HG03103 (cell line): ENCODE measurements at regions not wholly inside any gene's neighbourhood (a gene's known extent, or its start where the extent isn't known, plus 50 kb on each side); places are given as distances from the start of the nearest gene placed in this dataset.

Source experiments
- ATAC-seq: cut with Tn5 transposase; IDR thresholded peaks from one replicate; pipeline ENCODE4 v1.9.1; 2021; ENCODE audit warnings: low read depth; ENCODE audit not compliant: unreplicated experiment

GRCh38 chr11:106212081-106212480 lies 134.6 kb downstream of the AASDHPPT start:
- ATAC-seq = no peak

GRCh38 chr11:106216281-106216680 lies 138.8 kb downstream of the AASDHPPT start:
- no peak for ATAC-seq

DNA sequence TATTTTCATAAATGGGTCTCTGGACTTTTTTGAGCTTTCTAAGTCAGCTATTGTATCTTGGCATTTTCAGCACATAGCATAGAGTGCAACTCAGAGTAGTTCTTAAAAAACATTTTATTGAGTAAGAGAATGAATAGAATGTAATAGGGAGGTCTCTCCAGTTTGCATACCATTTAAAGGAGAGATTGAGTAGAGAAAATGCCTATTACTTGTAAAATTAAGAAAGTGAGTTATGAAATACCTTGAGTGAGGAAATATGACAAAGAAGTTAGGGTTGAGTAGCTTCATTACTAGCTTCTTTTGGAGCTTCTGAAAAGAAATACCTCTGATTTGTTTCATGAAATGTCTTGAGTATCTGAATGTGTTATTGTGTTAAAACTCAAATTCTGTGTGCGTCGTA lies 140.0 kb downstream of the AASDHPPT start:
- no peak for ATAC-seq

DNA sequence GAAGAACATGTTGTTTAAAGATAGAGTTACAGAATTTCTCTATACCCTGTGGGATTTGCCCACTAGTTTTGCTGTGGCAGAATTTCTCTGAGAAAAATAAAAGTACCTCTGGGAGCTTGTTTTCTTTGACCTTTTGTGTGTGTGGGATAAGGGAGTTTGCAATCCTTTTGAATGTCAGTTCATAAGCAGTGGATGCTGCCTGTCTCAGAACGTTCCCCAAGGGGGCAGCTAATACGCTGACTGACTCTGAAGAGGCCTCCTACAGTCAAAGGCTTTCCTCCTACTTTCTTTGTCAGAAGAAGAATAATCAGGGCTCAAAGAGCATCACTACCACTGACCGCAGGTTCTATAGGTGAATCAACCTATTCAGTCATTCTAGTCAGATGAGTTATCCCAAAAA lies 140.6 kb downstream of the AASDHPPT start:
- no peak for ATAC-seq

GRCh38 chr11:106222626-106223025 lies 145.2 kb downstream of the AASDHPPT start:
- ATAC-seq = no peak

DNA sequence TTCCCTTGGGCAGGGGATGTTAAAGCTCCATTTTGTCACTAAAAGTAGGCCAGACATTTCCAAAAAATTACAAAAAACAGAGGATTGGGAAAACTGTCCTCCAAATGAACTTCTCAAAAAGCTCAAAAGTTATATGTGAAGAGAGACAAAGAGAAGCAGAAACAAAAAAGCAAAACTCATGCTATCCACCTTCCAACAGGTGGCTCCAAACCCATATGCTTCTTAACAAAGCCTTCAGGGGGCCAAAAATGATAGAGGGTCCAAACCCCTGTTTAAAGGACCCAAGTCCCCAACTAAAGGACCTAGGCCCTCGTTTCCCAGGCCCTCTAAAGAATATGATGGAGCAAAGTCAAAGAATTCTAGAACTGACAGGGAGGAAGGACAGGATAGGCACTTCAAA lies 146.7 kb downstream of the AASDHPPT start:
- ATAC-seq = no peak

DNA sequence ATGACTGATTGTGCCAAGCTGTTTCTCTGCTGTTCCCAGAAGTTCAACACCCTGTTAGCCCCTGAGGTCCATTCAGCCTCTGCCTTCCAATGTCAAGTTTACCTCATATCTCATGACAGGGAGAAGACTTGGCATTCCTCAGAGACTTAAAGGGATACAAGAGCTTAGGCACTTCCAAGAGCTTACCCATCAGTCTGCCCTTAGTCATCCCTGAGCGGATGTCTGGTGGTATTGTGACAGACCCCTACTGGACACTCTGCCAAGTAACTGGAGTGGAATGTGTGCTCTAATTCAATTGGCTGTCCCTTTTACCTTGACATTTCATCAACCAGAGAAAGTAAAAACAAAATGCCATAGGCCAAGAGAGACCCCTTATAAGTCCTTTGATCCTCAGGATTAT lies 151.5 kb downstream of the AASDHPPT start:
- no peak for ATAC-seq

- ATAC-seq = no peak
Observed at GRCh38 chr11:106231591-106231990, 154.1 kb downstream of the AASDHPPT start.

GRCh38 chr11:106233191-106233590 lies 155.7 kb downstream of the AASDHPPT start:
- no peak for ATAC-seq

DNA sequence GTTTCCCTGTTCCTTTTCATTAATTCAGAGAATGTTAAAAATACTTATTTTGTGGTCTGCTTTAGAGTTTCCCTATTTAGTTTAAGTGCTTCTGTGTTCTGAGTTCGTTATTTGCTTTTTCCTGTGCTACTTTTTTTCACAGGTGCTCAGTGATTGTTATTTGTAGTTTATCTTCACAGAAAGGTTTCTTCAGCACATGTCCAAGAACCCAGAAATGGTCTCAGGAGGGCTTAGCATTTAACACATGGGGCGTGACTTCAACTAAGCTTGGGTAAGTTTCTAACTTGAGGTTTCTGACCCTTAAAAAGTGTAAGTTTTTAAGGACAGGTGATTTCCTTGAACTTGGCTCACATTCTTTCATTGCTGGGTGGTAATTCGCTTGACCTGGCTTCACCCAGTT lies 157.3 kb downstream of the AASDHPPT start:
- ATAC-seq = no peak

DNA sequence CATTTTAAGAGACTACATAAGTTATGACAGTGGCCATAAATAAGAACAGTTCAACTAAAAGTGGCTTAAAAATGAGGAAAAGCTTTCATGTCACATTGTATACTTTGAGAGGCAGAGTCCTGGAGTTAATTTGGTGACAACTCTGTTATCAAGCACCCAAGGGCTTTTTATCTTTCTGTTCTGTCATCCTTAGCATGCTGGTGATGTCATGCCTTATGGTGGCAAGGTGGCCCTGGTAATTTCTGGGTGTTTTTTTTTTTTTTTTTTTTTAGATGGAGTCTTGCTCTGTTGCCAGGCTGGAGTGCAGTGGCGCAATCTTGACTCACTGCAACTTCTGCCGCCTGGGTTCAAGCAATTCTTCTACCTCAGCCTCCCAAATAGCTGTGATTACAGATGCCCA lies 158.8 kb downstream of the AASDHPPT start:
- ATAC-seq = no peak

DNA sequence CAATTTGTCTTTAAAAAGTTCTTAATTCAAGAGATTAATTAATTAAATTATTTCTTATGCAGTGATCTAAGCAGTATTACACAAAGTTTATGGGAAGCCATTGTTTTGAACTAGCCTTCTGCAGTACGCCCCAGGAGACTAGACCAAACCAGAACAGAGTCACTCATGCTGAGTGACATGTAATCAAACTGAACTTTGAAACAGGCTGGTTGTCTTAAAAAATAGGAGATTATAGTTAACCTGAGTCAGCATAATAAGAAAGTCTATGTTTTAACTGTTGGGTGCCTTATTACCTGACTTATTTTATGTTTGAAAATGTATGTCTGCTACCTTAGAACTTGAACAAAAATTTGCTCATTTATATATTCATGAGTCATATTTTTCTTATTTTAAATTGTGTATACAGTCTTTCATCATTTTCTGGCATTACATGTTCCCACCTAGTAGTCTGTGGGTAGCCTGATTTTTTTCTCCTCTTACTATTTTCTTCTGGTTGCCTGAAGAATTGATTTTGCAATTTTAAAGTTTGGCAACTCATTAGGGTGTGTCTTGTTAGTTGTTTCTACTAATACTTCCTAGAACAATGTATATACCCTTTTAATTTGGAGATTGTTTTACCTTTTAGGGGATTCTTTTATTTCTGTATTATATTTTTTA lies 161.4 kb downstream of the AASDHPPT start:
- ATAC-seq = no peak

GRCh38 chr11:106241601-106242257 lies 164.3 kb downstream of the AASDHPPT start:
- no peak for ATAC-seq

DNA sequence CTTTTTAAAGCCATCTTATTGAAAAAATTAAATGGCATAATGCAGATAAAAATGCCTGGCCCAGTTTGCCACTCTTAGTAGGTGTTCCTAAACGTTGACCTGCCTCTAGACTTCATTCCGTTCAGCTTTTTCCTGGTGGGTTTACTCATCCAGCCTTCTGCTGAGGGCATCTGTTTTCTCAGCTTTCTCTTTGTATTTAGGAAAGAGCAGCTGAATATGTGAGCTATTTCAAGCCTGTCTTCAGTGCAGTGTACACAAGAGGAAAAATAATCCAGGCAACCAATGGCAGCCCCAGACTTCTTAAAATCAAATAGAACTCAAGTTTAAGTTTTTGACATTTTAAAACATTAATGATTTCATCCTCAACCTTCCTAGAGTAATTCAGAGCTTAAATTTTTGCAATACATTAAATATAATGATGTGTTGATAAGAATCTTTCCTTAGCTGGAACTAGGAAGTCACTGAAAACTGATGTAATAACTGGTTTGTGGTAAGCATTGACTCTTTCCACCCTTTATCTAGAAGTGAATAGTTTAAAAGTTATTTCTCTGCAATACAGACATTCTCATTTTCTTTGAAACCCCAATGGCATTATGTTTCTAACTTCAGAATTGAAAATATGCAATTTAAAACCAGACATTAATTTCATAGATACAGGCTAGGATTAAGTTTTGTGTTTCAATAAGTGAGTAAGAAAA lies 165.4 kb downstream of the AASDHPPT start:
- no peak for ATAC-seq

DNA sequence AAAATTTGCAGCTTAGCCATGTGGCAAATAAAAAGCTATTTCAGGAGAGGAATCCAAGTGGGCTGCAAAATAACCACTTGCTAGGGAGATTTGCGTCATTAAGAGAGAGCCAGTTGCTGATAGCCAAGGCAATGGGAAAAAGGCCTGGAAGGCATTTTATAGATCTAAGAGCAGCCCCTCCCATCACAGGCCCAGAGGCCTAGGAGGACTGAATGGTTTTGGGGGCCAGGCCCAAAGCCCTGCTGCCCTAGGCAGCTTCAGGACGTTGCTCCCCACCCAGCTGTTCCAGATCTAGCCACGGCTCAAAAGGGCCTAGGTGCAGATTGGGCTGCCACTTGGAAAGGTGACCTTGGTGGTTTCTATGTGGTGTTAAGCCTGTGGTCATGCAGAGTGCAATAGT lies 169.0 kb downstream of the AASDHPPT start:
- no peak for ATAC-seq

GRCh38 chr11:106249617-106250239 lies 172.3 kb downstream of the AASDHPPT start:
- no peak for ATAC-seq

- no peak for ATAC-seq
Observed at GRCh38 chr11:106262852-106263251, 185.4 kb downstream of the AASDHPPT start.

DNA sequence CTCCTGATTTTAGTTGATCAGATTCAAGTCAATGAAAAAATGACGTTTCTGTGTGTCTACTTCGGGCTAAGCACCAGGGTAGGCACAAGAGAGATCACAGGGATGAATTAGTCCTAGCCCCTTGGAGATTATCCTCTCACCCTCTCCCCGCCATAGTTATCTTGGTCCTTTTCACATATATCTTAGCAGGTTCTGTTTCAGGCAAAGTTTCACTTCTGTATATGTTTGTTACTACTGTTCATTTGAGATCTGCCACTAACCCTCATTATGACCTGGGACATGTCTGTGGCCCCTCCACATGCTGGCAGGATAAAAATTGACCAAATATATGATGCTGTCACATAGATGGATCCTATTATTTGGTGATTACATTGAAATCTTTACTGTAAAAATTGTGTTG lies 186.1 kb downstream of the AASDHPPT start:
- no peak for ATAC-seq

DNA sequence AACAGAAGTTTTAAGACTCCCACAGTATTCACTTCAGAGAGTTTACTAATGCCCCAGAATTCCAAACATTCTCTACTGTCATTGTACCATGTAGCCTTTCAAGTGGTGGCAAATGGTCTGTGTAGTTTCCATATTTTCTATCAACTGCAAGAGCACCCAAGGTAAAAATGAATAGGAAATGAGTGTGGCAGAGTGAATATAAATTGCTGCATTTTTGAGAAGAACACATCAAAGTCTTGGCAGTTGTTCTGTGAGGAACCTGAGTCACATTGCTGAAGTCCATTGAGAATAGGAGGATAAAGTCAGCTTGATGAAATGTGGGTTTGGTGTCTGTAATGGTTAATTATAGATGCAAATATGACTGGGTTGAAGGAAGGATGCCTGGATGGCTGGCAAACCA lies 193.6 kb downstream of the AASDHPPT start:
- no peak for ATAC-seq

GRCh38 chr11:106271686-106272085 lies 194.2 kb downstream of the AASDHPPT start:
- ATAC-seq = no peak

DNA sequence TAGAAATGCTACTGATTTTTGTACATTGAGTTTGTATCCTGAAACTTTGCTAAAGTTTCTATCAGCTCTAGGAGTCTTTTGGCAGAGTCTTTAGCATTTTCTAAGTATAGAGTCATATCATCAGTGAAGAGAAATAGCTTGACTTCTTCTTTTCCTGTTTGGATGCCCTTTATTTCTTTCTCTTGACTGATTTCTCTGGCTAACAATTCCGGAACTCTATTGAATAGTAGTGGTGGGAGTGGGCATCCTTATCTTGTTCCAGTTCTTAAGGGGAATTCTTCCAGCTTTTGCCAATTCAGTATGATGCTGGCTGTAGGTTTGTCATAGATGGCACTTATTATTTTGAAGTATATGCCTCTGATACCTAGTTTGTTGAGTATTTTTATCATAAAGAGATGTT lies 197.7 kb downstream of the AASDHPPT start:
- ATAC-seq = no peak
